ENCODE measurements at regions not wholly inside any gene's neighbourhood (a gene's known extent, or its start where the extent isn't known, plus 50 kb on each side); places are given as distances from the start of the nearest gene placed in this dataset.

- intact Hi-C loops (cut with micrococcal nuclease; ENCODE audit: unreplicated experiment) = no loop called here
- Mint-ChIP-seq H3K4me3 (ENCODE audit: low read depth, unreplicated experiment) (no peak overlapping the region), H3K9me3 (ENCODE audit: low read depth, unreplicated experiment) (no peaks in the 10 kb centered on the region), H3K4me1 (ENCODE audit: low read depth, unreplicated experiment) (no peaks in the 10 kb centered on the region), H3K27ac (ENCODE audit: unreplicated experiment) (no peak overlapping the region), H3K27me3 (ENCODE audit: unreplicated experiment) (peaks cover 81% of the 10 kb centered on the region), H3K36me3 (ENCODE audit: insufficient read depth, unreplicated experiment) (no peaks in the 10 kb centered on the region)
- CTCF ChIA-PET = interaction anchor here (1.3 kb wide), 1 partner anchor 19 kb away, joined by 6 read pairs; no protein-coding TSS in a partner anchor
- no peak for TF ChIP-seq CTCF (IDR thresholded peaks at IDR 0.05; ENCODE audit: unreplicated experiment)
- BruUV-seq (replicated peaks) = no TSS peak
- no peak for DNase-seq
Measured at GRCh38 chr5:32503261-32503660, 58.7 kb upstream of the ZFR start.

GRCh38 chr5:32501071-32502002, 56.8 kb upstream of the ZFR start:
- no peaks in the 10 kb centered on the region for H3K36me3 Mint-ChIP-seq (ENCODE audit: insufficient read depth, unreplicated experiment)
- CTCF ChIA-PET = interaction anchor here (1.6 kb wide), 1 partner anchor 89 kb away, joined by 3 read pairs; no protein-coding TSS in a partner anchor
- no peak for DNase-seq
- H3K4me1 Mint-ChIP-seq (ENCODE audit: low read depth, unreplicated experiment) = no peaks in the 10 kb centered on the region
- BruUV-seq (replicated peaks) = no TSS peak
- peaks cover 75% of the 10 kb centered on the region for H3K27me3 Mint-ChIP-seq (ENCODE audit: unreplicated experiment)
- TF ChIP-seq CTCF (IDR thresholded peaks at IDR 0.05; ENCODE audit: unreplicated experiment) = no peak
- intact Hi-C loops (cut with micrococcal nuclease; ENCODE audit: unreplicated experiment) = no loop called here
- H3K9me3 Mint-ChIP-seq (ENCODE audit: low read depth, unreplicated experiment) = no peaks in the 10 kb centered on the region
- no peak overlapping the region for H3K4me3 Mint-ChIP-seq (ENCODE audit: low read depth, unreplicated experiment)
- no peak overlapping the region for H3K27ac Mint-ChIP-seq (ENCODE audit: unreplicated experiment)

DNA sequence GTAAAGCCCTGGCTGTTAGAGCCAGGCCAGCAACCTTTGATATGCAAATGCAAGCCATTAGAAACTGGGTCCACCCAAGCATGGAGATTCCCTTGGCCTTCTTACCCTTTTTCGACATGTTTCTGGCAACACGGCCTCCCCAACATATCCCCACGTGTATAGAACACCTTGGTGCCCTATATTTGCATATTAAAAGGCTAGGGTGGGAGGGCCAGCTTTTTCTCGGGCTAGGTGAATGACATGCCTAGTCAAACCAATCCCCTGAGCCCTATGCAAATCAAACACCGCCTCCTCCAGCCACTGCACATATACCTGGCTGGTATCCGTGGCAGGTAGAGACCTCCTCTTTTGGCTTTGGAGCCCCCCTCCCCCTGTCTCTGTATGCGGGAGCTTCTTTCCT, 55.6 kb upstream of the ZFR start:
- no peak overlapping the region for H3K4me3 Mint-ChIP-seq (ENCODE audit: low read depth, unreplicated experiment)
- H3K36me3 Mint-ChIP-seq (ENCODE audit: insufficient read depth, unreplicated experiment) = no peaks in the 10 kb centered on the region
- H3K27me3 Mint-ChIP-seq (ENCODE audit: unreplicated experiment) = peaks cover 63% of the 10 kb centered on the region
- no peak for TF ChIP-seq CTCF (IDR thresholded peaks at IDR 0.05; ENCODE audit: unreplicated experiment)
- DNase-seq = no peak
- CTCF ChIA-PET = interaction anchor here (1.6 kb wide), 1 partner anchor 90 kb away, joined by 3 read pairs; no protein-coding TSS in a partner anchor
- no peaks in the 10 kb centered on the region for H3K9me3 Mint-ChIP-seq (ENCODE audit: low read depth, unreplicated experiment)
- BruUV-seq (replicated peaks) = no TSS peak
- intact Hi-C loops (cut with micrococcal nuclease; ENCODE audit: unreplicated experiment) = no loop called here
- no peak overlapping the region for H3K27ac Mint-ChIP-seq (ENCODE audit: unreplicated experiment)
- H3K4me1 Mint-ChIP-seq (ENCODE audit: low read depth, unreplicated experiment) = no peaks in the 10 kb centered on the region

DNA sequence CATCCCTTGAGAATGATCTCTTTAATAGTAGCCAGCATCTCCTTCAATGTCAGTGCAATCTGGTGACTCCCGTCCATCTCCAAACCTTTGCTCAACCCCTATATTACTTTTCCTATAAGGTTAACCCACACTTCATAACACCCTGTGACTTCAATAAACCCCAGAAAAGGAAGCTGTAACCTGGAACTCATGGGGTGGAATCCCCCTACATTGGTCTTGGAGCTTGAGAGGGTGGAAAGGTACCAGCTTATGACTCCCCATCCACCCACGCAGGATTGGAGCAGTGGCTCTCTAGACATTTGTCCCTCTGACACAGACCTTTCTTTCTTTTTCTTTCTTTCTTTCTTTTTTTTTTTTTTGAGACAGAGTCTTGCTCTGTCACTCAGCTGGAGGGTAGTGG, 54.7 kb upstream of the ZFR start:
- no peak overlapping the region for H3K27ac Mint-ChIP-seq (ENCODE audit: unreplicated experiment)
- H3K27me3 Mint-ChIP-seq (ENCODE audit: unreplicated experiment) = peaks cover 54% of the 10 kb centered on the region
- BruUV-seq (replicated peaks) = no TSS peak
- CTCF ChIA-PET = no interaction called here
- H3K36me3 Mint-ChIP-seq (ENCODE audit: insufficient read depth, unreplicated experiment) = no peaks in the 10 kb centered on the region
- no peak for DNase-seq
- intact Hi-C loops (cut with micrococcal nuclease; ENCODE audit: unreplicated experiment) = loop anchor here (10.0 kb wide), 1 partner anchor 416 kb away; no protein-coding TSS in a partner anchor
- TF ChIP-seq CTCF (IDR thresholded peaks at IDR 0.05; ENCODE audit: unreplicated experiment) = no peak
- no peak overlapping the region for H3K4me3 Mint-ChIP-seq (ENCODE audit: low read depth, unreplicated experiment)
- no peaks in the 10 kb centered on the region for H3K9me3 Mint-ChIP-seq (ENCODE audit: low read depth, unreplicated experiment)
- no peaks in the 10 kb centered on the region for H3K4me1 Mint-ChIP-seq (ENCODE audit: low read depth, unreplicated experiment)
